ENCODE measurements at regions not wholly inside any gene's neighbourhood (a gene's known extent, or its start where the extent isn't known, plus 50 kb on each side); places are given as distances from the start of the nearest gene placed in this dataset.

DNA sequence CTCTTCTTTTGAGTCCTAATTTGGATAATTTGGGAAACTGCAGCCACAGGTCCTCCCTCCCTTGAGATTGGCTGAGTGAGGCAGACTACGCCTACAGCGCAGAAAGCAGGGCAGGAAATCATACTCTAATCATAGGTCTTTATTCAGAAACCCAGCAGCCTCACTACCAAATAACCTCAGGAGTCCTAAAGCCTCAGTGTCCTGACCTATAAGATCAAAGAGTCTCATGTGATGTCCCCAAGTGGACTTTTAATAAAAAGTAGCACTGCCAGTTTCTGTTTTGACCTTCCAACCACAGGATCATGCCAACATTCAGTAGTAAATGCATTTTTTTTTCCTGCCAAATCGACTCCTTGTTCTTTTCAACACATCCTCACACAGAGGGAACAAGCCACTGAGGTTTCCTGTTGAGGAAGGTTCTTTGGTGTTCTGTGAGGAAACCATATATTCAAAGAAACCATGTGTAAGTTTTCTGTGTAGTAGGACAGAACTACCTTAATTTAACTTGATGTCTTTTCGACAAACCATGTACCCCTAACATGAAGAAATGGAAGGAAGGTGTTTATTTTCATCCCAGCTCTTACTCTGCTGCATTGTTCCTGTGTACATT lies 72.2 kb downstream of the VCPKMT start (continued):
- TF ChIP-seq, protein P1, sequence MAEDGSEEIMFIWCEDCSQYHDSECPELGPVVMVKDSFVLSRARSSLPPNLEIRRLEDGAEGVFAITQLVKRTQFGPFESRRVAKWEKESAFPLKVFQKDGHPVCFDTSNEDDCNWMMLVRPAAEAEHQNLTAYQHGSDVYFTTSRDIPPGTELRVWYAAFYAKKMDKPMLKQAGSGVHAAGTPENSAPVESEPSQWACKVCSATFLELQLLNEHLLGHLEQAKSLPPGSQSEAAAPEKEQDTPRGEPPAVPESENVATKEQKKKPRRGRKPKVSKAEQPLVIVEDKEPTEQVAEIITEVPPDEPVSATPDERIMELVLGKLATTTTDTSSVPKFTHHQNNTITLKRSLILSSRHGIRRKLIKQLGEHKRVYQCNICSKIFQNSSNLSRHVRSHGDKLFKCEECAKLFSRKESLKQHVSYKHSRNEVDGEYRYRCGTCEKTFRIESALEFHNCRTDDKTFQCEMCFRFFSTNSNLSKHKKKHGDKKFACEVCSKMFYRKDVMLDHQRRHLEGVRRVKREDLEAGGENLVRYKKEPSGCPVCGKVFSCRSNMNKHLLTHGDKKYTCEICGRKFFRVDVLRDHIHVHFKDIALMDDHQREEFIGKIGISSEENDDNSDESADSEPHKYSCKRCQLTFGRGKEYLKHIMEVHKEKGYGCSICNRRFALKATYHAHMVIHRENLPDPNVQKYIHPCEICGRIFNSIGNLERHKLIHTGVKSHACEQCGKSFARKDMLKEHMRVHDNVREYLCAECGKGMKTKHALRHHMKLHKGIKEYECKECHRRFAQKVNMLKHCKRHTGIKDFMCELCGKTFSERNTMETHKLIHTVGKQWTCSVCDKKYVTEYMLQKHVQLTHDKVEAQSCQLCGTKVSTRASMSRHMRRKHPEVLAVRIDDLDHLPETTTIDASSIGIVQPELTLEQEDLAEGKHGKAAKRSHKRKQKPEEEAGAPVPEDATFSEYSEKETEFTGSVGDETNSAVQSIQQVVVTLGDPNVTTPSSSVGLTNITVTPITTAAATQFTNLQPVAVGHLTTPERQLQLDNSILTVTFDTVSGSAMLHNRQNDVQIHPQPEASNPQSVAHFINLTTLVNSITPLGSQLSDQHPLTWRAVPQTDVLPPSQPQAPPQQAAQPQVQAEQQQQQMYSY (CRISPR knock-in tag; IDR thresholded peaks at IDR 0.05), result no peak

DNA sequence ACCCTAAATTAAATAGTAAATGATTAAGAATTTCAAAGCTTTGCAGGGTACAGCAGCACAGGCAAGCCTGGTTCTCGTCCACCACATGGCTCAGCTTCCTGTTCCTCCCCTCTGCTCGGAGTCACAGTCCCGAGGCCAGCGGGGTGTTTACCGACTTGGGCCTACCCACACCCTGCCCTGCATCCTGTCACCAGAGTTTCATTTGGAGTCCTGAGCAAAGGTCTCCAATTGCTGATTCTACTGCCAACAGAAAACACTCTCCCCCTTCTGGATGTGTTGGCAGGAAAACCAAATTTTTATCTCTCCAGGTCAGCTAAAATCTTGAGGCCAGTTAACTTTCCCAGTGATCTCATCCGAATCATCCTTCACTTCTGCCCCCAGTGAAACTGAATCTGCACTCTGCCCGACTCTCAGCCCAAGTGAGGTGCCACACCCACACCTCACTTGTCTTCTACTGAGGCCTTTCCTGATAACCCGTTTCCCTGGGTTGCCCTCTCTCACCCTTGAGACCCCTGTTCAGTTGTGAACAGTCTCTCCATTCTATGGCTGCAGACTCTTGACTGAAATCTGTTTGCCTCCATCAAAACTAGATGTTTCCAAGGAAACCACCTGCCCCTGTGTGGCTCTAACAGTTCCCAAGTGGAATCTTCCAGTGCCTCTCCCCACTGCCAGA lies 71.2 kb downstream of the VCPKMT start:
- Mint-ChIP-seq H3K9me3 (peaks cover 13% of the 10 kb centered on the region), H3K36me3 (peaks cover 5% of the 10 kb centered on the region; the same call in 1 of the 2 replicates), H3K4me1 (peaks cover 23% of the 10 kb centered on the region), H3K4me3 (no peak overlapping the region), H3K27ac (0 out of 2 replicates have a peak overlapping the region, but pooled peaks have one; percentile 30), H3K27me3 (ENCODE audit: low read depth) (no peaks in the 10 kb centered on the region; the same call in 1 of the 2 replicates)
- POLR2A ChIA-PET, result no interaction called here
- ATAC-seq (peak; percentile 51), DNase-seq (ENCODE audit: low spot score) (no peak)
- TF ChIP-seq GABPB1 (CRISPR knock-in tag; IDR thresholded peaks at IDR 0.05), result 0 out of 2 replicates have a peak, but pooled peaks have one; percentile 24
- no peak for TF ChIP-seq RORB (CRISPR knock-in tag; IDR thresholded peaks at IDR 0.05)
- CTCF ChIA-PET, result no interaction called here

DNA sequence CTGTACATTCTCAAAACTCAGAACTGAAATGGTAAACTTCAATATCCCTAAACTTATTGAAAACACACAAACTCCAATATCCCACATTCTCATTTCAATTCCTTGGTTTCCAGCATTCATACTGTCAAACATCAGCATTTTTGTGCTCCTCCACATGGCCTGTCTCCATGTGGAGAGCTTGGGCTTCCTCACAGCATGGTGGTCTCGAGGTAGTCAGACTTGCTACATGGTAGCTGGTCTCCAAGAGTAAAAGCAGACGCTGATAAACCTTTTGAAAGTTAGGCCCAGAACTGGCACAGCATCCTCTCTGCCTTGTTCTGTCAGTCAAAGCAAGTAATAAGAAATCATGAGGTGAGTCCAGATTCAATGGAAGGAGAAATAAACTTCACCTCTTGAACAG lies 70.5 kb downstream of the VCPKMT start:
- Mint-ChIP-seq H3K36me3 (peaks cover 5% of the 10 kb centered on the region; the same call in 1 of the 2 replicates), H3K9me3 (peaks cover 13% of the 10 kb centered on the region), H3K27ac (peak overlapping the region; percentile 20; the same call in 1 of the 2 replicates), H3K4me1 (peaks cover 23% of the 10 kb centered on the region), H3K4me3 (no peak overlapping the region), H3K27me3 (ENCODE audit: low read depth) (no peaks in the 10 kb centered on the region; the same call in 1 of the 2 replicates)
- CTCF ChIA-PET, result no interaction called here
- POLR2A ChIA-PET, result no interaction called here
- DNase-seq (ENCODE audit: low spot score), result no peak
- no peak for ATAC-seq
- TF ChIP-seq ZNF121 (CRISPR knock-in tag; IDR thresholded peaks at IDR 0.05) (no peak), ZNF416 (CRISPR knock-in tag; IDR thresholded peaks at IDR 0.05) (no peak), TCF7 (CRISPR knock-in tag; IDR thresholded peaks at IDR 0.05; ENCODE audit: low read depth) (no peak), RELA (CRISPR knock-in tag; IDR thresholded peaks at IDR 0.05; ENCODE audit: borderline replicate concordance) (no peak), ZNF232 (CRISPR knock-in tag; IDR thresholded peaks at IDR 0.05) (no peak), NFATC4 (CRISPR knock-in tag; IDR thresholded peaks at IDR 0.05) (no peak), ZBTB21 (CRISPR knock-in tag; IDR thresholded peaks at IDR 0.05; ENCODE audit: borderline replicate concordance) (no peak), NFE2L1 (CRISPR knock-in tag; IDR thresholded peaks at IDR 0.05) (no peak), NR1H2 (CRISPR knock-in tag; IDR thresholded peaks at IDR 0.05) (no peak), GABPB1 (CRISPR knock-in tag; IDR thresholded peaks at IDR 0.05) (no peak), PRRX2 (CRISPR knock-in tag; IDR thresholded peaks at IDR 0.05) (no peak)
- TF ChIP-seq, protein P2, sequence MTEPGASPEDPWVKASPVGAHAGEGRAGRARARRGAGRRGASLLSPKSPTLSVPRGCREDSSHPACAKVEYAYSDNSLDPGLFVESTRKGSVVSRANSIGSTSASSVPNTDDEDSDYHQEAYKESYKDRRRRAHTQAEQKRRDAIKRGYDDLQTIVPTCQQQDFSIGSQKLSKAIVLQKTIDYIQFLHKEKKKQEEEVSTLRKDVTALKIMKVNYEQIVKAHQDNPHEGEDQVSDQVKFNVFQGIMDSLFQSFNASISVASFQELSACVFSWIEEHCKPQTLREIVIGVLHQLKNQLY (CRISPR knock-in tag; IDR thresholded peaks at IDR 0.05), result no peak
- TF ChIP-seq, protein P3, sequence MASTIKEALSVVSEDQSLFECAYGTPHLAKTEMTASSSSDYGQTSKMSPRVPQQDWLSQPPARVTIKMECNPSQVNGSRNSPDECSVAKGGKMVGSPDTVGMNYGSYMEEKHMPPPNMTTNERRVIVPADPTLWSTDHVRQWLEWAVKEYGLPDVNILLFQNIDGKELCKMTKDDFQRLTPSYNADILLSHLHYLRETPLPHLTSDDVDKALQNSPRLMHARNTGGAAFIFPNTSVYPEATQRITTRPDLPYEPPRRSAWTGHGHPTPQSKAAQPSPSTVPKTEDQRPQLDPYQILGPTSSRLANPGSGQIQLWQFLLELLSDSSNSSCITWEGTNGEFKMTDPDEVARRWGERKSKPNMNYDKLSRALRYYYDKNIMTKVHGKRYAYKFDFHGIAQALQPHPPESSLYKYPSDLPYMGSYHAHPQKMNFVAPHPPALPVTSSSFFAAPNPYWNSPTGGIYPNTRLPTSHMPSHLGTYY (CRISPR knock-in tag; IDR thresholded peaks at IDR 0.05), result no peak
- TF ChIP-seq, protein P1 (CRISPR knock-in tag; IDR thresholded peaks at IDR 0.05), result no peak
- TF ChIP-seq, protein P4, sequence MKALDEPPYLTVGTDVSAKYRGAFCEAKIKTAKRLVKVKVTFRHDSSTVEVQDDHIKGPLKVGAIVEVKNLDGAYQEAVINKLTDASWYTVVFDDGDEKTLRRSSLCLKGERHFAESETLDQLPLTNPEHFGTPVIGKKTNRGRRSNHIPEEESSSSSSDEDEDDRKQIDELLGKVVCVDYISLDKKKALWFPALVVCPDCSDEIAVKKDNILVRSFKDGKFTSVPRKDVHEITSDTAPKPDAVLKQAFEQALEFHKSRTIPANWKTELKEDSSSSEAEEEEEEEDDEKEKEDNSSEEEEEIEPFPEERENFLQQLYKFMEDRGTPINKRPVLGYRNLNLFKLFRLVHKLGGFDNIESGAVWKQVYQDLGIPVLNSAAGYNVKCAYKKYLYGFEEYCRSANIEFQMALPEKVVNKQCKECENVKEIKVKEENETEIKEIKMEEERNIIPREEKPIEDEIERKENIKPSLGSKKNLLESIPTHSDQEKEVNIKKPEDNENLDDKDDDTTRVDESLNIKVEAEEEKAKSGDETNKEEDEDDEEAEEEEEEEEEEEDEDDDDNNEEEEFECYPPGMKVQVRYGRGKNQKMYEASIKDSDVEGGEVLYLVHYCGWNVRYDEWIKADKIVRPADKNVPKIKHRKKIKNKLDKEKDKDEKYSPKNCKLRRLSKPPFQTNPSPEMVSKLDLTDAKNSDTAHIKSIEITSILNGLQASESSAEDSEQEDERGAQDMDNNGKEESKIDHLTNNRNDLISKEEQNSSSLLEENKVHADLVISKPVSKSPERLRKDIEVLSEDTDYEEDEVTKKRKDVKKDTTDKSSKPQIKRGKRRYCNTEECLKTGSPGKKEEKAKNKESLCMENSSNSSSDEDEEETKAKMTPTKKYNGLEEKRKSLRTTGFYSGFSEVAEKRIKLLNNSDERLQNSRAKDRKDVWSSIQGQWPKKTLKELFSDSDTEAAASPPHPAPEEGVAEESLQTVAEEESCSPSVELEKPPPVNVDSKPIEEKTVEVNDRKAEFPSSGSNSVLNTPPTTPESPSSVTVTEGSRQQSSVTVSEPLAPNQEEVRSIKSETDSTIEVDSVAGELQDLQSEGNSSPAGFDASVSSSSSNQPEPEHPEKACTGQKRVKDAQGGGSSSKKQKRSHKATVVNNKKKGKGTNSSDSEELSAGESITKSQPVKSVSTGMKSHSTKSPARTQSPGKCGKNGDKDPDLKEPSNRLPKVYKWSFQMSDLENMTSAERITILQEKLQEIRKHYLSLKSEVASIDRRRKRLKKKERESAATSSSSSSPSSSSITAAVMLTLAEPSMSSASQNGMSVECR (CRISPR knock-in tag; IDR thresholded peaks at IDR 0.05; ENCODE audit: borderline replicate concordance), result no peak
- TF ChIP-seq, protein P5, sequence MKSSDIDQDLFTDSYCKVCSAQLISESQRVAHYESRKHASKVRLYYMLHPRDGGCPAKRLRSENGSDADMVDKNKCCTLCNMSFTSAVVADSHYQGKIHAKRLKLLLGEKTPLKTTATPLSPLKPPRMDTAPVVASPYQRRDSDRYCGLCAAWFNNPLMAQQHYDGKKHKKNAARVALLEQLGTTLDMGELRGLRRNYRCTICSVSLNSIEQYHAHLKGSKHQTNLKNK (CRISPR knock-in tag; IDR thresholded peaks at IDR 0.05), result no peak
